Renal cortex interstitium (tissue), 11 donors: ENCODE measurements at regions not wholly inside any gene's neighbourhood (a gene's known extent, or its start where the extent isn't known, plus 50 kb on each side); places are given as distances from the start of the nearest gene placed in this dataset.
A peak's percentile ranks its signal among the peaks of the same experiment; 100 is the strongest.

Experiments used
- DNase-seq, 11 donors: peaks; one replicate each; pipeline ENCODE4 v3.0.0-alpha.2; 2013; ENCODE audit warnings: low read depth in 9 of 11, low spot score in 4 of 11; ENCODE audit errors: extremely low read depth in 1 of 11

GRCh38 chr10:2139746-2140145, 402.4 kb upstream of the ADARB2 start:
- no peak for DNase-seq

DNA sequence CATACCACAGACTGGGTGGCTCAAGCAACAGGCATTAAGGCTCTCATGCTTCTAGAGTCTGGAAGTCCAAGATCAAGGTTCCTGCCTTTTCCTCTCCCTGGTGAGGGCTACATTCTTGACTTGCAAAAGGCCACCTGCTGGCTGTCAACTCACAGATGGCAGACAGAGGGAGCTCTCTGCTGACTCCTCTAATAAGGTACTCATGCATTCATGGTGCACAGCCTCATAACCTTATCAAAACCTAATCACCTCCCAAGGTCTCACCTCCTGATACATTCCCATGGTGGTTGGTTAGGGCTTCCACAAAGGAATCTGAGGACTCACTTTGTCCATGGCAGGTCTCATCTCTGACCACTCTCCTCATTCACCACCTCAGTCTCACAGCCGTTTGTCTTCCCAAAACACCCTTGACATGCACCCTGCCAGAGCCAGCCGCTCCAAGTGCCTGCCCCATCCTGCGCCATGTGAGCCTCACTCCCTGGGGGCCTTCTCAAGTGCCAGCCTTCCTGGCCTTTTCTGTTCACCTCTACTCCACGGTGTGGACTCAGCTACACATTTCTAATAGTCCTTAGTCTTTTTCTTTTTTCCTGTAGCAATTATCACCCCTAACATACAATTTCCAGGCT, 400.3 kb upstream of the ADARB2 start:
- no peak for DNase-seq

GRCh38 chr10:2130705-2131305, 393.5 kb upstream of the ADARB2 start:
- no peak for DNase-seq

DNA sequence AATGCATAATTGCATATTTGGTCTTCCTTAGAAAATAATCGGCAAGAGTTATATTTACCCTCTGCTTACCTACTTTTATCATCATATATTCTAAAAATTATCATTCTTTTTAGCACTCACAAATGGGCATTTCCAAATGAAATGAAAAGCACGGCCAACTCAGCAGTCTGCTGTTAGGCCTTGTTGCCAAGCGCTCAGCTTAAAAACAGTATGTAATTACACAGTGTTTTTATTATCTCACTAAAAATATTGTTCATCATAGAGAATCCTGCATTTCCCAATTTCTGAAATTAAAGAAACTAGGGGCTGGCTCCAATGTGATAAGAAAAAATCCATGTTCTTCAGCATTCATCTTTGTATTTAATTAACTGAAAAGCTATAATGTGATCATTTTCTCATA, 391.7 kb upstream of the ADARB2 start:
- no peak for DNase-seq

DNA sequence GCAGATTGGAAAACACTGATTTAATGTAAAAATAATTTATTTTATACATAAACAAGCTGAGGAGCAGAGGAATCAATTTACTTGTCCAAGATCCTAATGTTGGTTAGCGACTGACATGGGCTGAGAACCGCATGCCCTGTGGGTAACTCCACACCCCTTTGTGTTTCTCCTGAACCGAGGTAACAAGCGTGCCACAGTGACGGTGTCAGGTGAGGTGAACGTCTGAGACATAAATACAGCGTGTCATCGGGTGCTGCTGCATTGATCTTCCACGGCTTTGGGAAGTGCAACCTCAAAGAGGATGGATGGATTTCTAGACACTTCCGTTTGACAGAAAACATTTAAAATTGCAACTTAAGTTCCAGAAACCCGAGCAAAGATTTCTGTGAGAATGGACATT, 386.8 kb upstream of the ADARB2 start:
- DNase-seq: no peak

GRCh38 chr10:2122431-2123124, 385.3 kb upstream of the ADARB2 start:
- no peak for DNase-seq

- DNase-seq: no peak
These were observed 384.6 kb upstream of the ADARB2 start for GRCh38 chr10:2121929-2122328.

DNA sequence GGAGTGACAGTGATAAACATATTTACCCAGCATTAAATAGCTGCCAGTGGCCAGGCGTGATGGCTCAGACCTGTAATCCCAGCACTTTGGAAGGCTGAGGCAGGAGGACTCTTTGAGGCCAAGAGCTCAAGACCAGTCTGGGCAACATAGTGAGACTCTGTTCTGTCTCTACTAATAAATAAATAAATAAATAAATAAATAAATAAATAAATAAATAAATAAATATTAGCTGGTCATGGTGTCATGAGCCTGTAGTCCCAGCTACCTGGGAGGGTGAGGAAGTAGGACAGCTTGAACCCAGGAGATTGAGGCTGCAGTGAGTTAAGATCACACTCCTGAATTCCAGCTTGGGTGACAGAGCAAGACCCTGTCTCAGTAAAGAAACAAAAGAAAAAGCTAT, 384.0 kb upstream of the ADARB2 start:
- no peak for DNase-seq

DNA sequence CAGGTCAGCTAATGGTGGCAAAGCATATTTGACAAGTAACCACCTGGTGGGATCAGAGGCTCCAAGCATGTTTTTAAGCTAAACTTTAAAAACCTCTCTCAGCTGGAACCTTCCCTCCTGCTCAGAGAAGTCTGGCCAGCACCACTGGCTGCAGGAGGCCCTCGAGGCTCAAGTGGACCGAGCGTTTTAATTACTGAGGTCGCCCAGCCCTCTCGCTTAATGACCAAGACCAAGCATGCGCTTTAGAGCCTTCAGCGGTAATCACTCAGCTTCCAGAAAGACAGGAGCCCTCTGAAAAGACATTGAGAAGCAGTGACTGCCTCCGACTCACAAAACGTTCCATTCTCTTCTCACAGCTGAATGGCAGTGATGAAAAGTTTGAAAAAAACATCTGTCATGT, 383.4 kb upstream of the ADARB2 start:
- peak in 1 of 11 donors; percentile 25 for DNase-seq

- no peak for DNase-seq
These were observed 382.0 kb upstream of the ADARB2 start for GRCh38 chr10:2119316-2119715.

- DNase-seq: no peak
These were observed 380.9 kb upstream of the ADARB2 start for GRCh38 chr10:2118201-2118600.

DNA sequence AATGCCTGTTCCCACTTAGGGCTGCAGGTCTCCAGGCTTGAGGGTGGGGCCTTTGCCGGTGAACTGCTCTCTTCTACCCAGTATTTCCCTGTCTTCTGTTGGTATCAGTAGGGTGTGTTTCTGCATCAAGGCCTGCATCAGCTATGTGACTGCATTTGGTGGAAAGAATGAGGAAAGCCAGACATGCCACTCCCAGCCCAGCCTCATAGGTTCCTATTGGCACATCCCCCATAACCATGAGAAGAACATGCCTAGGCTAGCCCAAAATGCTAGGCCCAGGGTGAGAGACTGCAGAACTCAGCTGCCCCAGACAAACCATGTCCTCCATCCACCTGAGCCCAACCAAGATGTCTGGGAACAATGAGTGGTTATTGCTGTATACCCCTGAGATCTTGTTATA, 380.3 kb upstream of the ADARB2 start:
- DNase-seq: no peak

DNA sequence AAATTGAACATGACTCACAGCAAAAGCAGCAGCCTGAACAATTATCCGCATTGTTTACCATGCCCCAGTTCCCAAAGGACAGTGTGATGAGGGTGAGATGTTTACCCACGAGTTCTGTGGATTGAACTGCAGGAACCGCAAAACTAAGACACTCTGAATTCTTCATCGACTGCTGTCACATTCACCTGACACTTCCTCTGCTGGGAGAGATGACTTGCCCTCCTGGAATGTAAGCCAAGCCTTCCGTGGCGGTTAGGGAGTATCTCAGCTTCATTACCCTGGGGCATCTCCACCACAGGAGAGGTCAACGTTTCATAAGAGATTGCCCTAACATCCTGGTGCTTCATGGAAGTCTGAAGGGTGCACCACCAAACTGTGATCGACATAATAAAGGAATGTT, 374.6 kb upstream of the ADARB2 start:
- peak in 9 of 11 donors; percentile 9 to 57 (median 40) for DNase-seq

DNA sequence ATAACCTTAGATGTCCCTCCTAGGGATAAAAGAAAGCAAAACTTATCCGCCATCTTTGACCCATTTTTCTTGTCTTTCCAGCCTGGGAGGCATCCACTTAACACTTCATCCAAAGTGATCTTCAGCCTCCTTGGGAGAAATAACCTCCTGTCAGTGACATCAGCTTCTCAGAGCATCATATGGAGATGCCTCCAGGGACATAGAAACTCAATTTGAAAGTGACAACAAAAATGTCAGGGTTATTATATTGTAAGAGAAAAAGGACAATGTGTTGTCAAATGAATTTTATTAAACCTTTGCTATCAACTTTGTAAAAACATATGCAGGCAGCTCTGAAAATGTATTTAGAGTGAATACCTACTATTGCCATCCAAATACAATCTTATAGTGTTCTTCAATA, 371.2 kb upstream of the ADARB2 start:
- no peak for DNase-seq

DNA sequence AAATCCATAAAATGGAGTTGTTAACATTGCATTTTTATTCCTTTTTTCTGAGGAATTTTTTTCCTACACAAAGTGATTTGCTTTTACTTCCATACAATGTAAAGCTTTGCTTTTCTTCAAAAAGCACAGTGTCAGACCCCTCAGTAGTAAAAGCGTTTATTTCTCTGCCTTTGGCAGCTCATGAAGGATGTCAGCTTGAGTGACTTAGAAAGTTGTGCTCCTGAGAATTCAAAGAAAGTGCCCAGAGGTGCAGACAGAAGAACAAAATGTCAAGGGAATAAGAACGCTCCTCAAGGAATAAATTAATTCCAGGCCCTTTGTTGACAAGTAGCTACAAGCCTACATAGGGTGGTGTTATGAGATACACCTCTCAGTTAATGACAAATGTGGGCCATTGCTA, 369.3 kb upstream of the ADARB2 start:
- DNase-seq: no peak

DNA sequence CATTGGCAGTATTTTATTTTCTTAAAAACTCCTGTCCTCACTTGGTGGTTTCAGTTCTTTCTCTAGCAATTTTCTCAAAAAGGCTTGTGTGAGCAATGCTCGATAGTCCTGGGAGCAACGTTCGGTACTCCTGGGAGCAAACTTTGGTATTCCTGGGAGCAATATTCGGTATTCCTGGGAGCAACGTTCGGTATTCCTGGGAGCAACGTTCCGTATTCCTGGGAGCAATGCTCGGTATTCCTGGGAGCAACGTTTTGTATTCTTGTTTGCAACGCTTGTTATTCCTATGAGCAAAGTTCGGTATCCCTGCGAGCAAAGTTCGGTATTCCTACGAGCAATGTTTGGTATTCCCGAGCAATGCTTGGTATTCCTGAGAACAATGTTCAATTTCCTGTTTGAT, 362.0 kb upstream of the ADARB2 start:
- DNase-seq: no peak

- DNase-seq: no peak
These were observed 360.6 kb upstream of the ADARB2 start for GRCh38 chr10:2097937-2098336.

GRCh38 chr10:2094171-2094570, 356.8 kb upstream of the ADARB2 start:
- no peak for DNase-seq

DNA sequence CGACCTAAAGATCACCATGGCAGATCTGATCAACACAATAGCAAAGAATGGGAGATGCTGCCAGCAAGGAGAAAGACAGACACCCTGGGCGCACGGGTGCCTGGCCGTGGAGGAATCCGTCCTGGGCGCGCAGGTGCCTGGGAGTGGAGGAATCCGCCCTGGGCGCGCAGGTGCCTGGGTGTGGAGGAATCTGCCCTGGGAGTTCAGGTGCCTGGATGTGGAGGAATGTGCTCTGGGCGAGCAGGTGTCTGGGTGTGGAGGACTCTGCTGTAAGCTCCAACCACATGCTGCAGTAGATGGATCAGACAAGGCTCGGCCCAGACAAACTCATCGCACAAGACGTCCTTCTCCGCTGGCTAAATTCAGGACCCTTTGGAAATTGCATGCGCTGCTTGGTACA, 346.3 kb upstream of the ADARB2 start:
- DNase-seq: no peak

- no peak for DNase-seq
These were observed 344.2 kb upstream of the ADARB2 start for GRCh38 chr10:2081501-2081900.

DNA sequence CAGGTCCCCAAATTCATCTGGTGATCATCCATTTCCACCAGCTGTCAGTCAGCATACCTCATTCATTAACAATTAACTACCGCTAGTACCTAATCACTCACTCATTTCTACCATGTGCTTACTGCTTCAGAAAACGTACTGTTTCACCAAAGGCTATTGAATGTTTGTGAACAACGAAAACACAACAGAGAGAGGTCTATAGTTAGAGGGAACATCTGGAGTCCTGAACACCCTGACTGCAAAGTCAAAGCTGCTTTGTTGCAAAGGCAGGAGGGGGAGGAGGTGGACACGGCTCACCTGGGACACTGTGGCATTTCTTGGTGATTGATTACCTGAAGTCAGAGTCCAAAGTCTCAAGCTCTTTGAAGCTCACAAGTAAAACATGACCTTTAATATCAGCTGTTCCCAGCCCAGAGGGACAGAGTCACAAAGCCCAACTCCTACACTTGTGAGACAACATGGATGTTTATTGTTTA, 342.3 kb upstream of the ADARB2 start:
- peak; percentile 33 to 76 (median 60) for DNase-seq
